ENCODE measurements at regions not wholly inside any gene's neighbourhood (a gene's known extent, or its start where the extent isn't known, plus 50 kb on each side); places are given as distances from the start of the nearest gene placed in this dataset.

DNA sequence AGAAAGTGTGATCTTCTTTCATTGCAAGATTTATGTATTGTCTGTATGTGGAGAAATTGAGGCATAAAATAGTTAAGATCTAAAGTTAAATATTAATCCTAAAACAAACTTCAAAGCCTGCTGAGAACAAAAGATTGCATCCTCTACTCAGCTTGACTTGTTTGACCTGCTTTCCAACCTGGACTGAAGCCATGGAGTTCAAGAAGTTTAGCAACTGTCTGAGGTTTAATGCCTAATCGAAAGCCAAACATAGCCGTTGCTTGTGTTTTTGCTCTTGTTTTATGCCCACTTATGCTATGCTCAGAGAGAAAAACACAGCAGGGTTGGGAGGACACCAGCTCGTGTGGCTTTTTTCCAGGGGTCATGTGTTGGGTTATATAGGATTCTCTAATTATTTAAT lies 135.6 kb downstream of the NUFIP1 start:
- TF ChIP-seq, protein P1, sequence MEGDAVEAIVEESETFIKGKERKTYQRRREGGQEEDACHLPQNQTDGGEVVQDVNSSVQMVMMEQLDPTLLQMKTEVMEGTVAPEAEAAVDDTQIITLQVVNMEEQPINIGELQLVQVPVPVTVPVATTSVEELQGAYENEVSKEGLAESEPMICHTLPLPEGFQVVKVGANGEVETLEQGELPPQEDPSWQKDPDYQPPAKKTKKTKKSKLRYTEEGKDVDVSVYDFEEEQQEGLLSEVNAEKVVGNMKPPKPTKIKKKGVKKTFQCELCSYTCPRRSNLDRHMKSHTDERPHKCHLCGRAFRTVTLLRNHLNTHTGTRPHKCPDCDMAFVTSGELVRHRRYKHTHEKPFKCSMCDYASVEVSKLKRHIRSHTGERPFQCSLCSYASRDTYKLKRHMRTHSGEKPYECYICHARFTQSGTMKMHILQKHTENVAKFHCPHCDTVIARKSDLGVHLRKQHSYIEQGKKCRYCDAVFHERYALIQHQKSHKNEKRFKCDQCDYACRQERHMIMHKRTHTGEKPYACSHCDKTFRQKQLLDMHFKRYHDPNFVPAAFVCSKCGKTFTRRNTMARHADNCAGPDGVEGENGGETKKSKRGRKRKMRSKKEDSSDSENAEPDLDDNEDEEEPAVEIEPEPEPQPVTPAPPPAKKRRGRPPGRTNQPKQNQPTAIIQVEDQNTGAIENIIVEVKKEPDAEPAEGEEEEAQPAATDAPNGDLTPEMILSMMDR (IDR thresholded peaks at IDR 0.05): no peak
- TF ChIP-seq POLR2AphosphoS5 (IDR thresholded peaks at IDR 0.05; ENCODE audit: low read depth, low read length) (no peak), REST (IDR thresholded peaks at IDR 0.05; ENCODE audit: insufficient read depth in 1 of 2, low read depth in 2 of 2, low read length in 1 of 2) (no peak), SIN3A (IDR thresholded peaks at IDR 0.05; ENCODE audit: borderline replicate concordance, insufficient read depth, low read depth, low read length) (no peak)
